ENCODE measurements at regions not wholly inside any gene's neighbourhood (a gene's known extent, or its start where the extent isn't known, plus 50 kb on each side); places are given as distances from the start of the nearest gene placed in this dataset.

DNA sequence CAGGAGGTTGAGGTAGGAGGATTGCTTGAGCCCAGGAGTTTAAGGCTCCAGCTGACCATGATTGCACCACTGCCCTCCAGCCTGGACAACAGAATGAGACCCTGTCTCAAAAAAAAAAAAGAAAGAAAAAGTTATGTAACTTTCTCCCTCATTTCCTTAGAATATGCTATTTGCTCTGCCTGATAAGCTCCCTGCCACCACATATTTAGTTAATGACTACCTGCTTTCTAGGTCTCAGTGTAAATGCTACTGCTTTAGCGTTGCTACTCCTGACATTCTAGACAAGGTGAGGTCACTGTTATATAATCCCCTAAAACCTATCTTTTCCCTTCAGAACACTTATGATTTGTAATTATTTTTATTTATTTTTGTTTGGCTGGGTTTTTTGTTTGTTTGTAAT, 86.3 kb upstream of the AMN1 start:
- TF ChIP-seq CTCF (IDR thresholded peaks at IDR 0.05; ENCODE audit: low read length) (no peak), EZH2 (IDR thresholded peaks at IDR 0.05; ENCODE audit: borderline replicate concordance, low read length) (no peak)
